HUES64 (cell line): ENCODE measurements at regions not wholly inside any gene's neighbourhood (a gene's known extent, or its start where the extent isn't known, plus 50 kb on each side); places are given as distances from the start of the nearest gene placed in this dataset.

ENCODE experiments used
- H3K27ac ChIP-seq: 2 replicates; pipeline ENCODE4 v1.7.0; 2013; ENCODE audit warnings: low read depth, low read length, inconsistent platforms
- H3K27me3 ChIP-seq: 2 replicates; pipeline ENCODE4 v1.6.1; 2013; ENCODE audit warnings: mild to moderate bottlenecking, low read length; ENCODE audit not compliant: insufficient read depth
- H3K36me3 ChIP-seq: 2 replicates; pipeline ENCODE4 v1.6.1; 2013; ENCODE audit warnings: mild to moderate bottlenecking, low read length; ENCODE audit not compliant: insufficient read depth
- H3K4me1 ChIP-seq: 2 replicates; pipeline ENCODE4 v1.6.1; 2013; ENCODE audit warnings: mild to moderate bottlenecking, low read length, moderate library complexity; ENCODE audit not compliant: insufficient read depth
- H3K4me3 ChIP-seq: 2 replicates; pipeline ENCODE4 v1.5.1; 2013; ENCODE audit warnings: mild to moderate bottlenecking, low read length, moderate library complexity
- H3K9ac ChIP-seq: 2 replicates; pipeline ENCODE4 v1.6.1; 2013; ENCODE audit warnings: mild to moderate bottlenecking, low read depth, low read length
- H3K9me3 ChIP-seq: 2 replicates; pipeline ENCODE4 v1.6.1; 2013; ENCODE audit warnings: low read depth, low read length; ENCODE audit not compliant: insufficient read depth
- WGBS: fragments of 150-250, 120-280 bp; methylation state at CpG from one replicate; pipeline ENCODE4 v1.1.7; 2013; ENCODE audit warnings: missing lambda C conversion rate; 5-methylcytosine and 5-hydroxymethylcytosine counted together

DNA sequence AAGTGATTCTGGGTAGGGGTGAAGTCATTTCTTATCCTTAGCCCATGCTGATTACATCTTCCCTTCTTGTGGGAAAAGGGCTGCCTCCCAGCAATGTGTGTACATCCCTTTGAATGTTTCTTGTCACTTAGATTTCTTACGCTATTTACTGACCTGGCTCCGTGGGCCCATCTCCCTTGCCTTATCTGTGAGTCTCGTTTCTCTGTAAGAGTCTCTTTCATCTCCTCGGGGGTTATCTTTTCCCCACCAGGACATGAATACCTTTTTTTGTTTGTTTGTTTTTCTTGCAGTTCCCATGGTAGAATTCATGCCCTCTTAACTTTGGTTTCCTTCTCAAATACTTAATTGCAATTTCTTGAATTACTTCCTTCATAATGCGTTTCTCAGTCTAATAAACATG, 107.7 kb downstream of the BAMBI start:
- H3K9me3 ChIP-seq: no peaks in the 10 kb centered on the region
- no peaks in the 10 kb centered on the region for H3K27me3 ChIP-seq
- no peak overlapping the region for H3K4me3 ChIP-seq
- peaks cover 10% of the 10 kb centered on the region for H3K4me1 ChIP-seq
- H3K36me3 ChIP-seq: no peaks in the 10 kb centered on the region
- H3K27ac ChIP-seq: no peak overlapping the region
- no peak overlapping the region for H3K9ac ChIP-seq
- WGBS: 37% methylated on average over 5 of the region's 5 CpGs

- Histone ChIP-seq H3K9me3 (no peaks in the 10 kb centered on the region), H3K36me3 (no peaks in the 10 kb centered on the region), H3K4me1 (peaks cover 10% of the 10 kb centered on the region), H3K4me3 (no peak overlapping the region), H3K27ac (no peak overlapping the region), H3K9ac (no peak overlapping the region), H3K27me3 (no peaks in the 10 kb centered on the region)
- WGBS: 97% methylated on average over 2 of the region's 2 CpGs
Measured at GRCh38 chr10:28788252-28788651, 110.9 kb downstream of the BAMBI start.

- H3K27ac ChIP-seq: no peak overlapping the region
- H3K27me3 ChIP-seq: no peaks in the 10 kb centered on the region
- H3K4me1 ChIP-seq: peaks cover 10% of the 10 kb centered on the region
- H3K9ac ChIP-seq: no peak overlapping the region
- no peaks in the 10 kb centered on the region for H3K9me3 ChIP-seq
- no peaks in the 10 kb centered on the region for H3K36me3 ChIP-seq
- WGBS: 97% methylated on average over 5 of the region's 5 CpGs
- H3K4me3 ChIP-seq: no peak overlapping the region
Measured at GRCh38 chr10:28788762-28789161, 111.4 kb downstream of the BAMBI start.

DNA sequence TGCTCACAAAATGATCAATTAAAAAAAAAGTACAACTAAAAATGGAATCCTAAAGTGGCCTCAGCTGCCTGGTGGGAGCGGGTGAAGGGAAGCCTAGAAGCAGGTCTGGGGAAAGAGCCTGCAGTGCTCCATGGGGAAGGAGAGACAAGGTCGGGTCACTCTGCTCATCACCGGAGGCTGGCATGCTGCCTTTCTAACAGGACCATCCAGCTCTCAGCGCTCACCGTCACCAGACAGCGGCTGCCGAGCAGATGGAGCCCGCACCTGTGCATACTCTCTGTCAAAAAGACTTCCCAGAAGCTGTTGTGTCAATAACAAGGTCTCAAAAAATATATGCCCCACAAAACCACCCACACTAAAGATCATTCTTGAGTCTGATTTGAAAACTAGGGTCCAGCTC, 112.8 kb downstream of the BAMBI start:
- Histone ChIP-seq H3K9me3 (no peaks in the 10 kb centered on the region), H3K36me3 (no peaks in the 10 kb centered on the region), H3K27me3 (no peaks in the 10 kb centered on the region), H3K27ac (no peak overlapping the region), H3K9ac (no peak overlapping the region), H3K4me1 (peaks cover 3% of the 10 kb centered on the region), H3K4me3 (no peak overlapping the region)
- WGBS: 93% methylated on average over 8 of the region's 8 CpGs

DNA sequence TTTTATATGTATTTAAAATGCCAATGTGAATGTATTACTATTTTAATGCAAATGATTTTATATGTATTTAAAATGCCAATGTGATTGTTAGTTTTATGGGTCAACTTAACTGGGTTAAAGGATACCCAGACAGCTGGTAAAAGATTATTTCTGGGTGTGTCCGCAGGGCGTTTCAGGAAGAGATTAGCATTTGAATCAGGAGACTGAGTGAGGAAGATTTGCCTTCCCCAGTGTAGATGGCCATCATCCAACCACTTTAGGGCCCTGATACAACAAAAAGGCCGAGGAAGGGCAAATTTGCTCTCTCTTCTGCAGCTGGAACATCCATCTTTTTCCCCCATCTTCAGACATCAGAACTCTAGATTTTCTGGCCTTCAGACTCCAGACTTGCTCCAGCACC, 116.2 kb downstream of the BAMBI start:
- no peak overlapping the region for H3K4me3 ChIP-seq
- peaks cover 5% of the 10 kb centered on the region for H3K4me1 ChIP-seq
- H3K9me3 ChIP-seq: no peaks in the 10 kb centered on the region
- no peaks in the 10 kb centered on the region for H3K36me3 ChIP-seq
- H3K27me3 ChIP-seq: no peaks in the 10 kb centered on the region
- H3K9ac ChIP-seq: no peak overlapping the region
- 47% methylated on average over 3 of the region's 3 CpGs for whole genome bisulfite sequencing
- H3K27ac ChIP-seq: no peak overlapping the region

DNA sequence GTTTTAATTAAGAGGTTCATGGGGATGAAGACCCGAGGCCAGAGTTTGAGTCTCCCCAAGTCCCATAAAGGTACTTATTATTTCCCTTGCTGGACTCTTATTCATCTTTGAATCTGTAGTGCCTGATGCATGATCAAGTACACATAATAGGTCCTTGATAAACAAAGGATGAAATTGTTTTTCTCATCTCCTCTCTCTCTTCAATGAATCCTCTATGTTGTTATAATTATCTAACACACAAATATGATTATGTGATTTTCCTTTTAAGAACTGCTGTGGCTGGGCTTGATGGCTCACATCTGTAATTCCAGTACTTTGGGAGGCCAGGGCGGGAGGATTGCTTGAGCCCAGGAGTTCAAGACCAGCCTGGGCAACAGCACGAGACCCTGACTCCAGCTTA, 117.7 kb downstream of the BAMBI start:
- Histone ChIP-seq H3K4me3 (no peak overlapping the region), H3K27me3 (no peaks in the 10 kb centered on the region), H3K9me3 (no peaks in the 10 kb centered on the region), H3K27ac (no peak overlapping the region), H3K9ac (no peak overlapping the region), H3K4me1 (peaks cover 7% of the 10 kb centered on the region), H3K36me3 (no peaks in the 10 kb centered on the region)
- 76% methylated on average over 3 of the region's 3 CpGs for WGBS

DNA sequence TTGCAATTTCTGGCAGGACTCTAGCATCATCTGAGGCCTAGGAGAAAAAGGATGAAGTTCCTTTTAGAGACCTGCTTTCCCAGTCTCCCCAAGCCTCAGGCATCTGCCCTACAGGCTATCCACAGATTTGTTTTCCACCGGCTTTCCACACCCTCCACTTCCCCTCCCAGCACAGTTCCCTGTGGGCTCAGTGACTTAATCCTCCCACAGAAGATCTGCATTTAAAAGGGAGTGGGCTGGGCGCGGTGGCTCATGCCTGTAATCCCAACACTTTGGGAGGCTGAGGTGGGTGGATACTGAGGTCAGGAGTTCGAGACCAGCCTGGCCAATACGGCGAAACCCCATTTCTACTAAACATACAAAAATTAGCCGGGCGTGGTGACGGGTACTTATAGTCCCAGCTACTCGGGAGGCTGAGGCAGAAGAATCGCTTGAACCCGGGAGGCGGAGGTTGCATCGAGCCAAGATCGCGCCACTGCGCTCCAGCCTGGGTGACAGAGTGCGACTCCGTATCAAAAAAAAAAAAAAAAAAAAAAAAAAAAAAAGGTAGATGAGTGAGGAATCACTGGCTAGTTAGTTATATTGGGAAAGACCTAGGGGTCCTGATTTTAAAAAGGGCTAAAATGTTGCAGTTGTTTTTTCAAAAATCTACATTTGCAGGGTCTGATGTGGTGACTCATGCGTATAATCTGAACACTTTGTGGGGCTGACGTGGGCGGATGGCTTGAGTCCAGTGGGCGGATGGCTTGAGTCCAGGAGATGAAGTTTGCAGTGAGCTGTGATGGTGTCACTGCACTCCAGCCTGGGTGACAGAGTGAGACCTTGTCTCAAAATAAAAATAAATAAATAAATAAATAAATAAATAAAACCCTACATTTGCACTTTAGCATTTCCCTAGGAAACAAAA, 119.5 kb downstream of the BAMBI start:
- Histone ChIP-seq H3K4me3 (no peak overlapping the region), H3K9me3 (no peaks in the 10 kb centered on the region), H3K27me3 (no peaks in the 10 kb centered on the region), H3K9ac (no peak overlapping the region), H3K36me3 (no peaks in the 10 kb centered on the region), H3K4me1 (peaks cover 7% of the 10 kb centered on the region), H3K27ac (no peak overlapping the region)
- WGBS: 92% methylated on average over 23 of the region's 23 CpGs

- H3K4me1 ChIP-seq: peaks cover 7% of the 10 kb centered on the region
- WGBS: 56% methylated on average over 2 of the region's 2 CpGs
- H3K27me3 ChIP-seq: no peaks in the 10 kb centered on the region
- H3K4me3 ChIP-seq: no peak overlapping the region
- no peaks in the 10 kb centered on the region for H3K36me3 ChIP-seq
- H3K9ac ChIP-seq: no peak overlapping the region
- H3K9me3 ChIP-seq: no peaks in the 10 kb centered on the region
- no peak overlapping the region for H3K27ac ChIP-seq
Measured at GRCh38 chr10:28797904-28798371, 120.6 kb downstream of the BAMBI start.

- 95% methylated on average over 4 of the region's 4 CpGs for WGBS
- Histone ChIP-seq H3K9ac (no peak overlapping the region), H3K9me3 (no peaks in the 10 kb centered on the region), H3K27me3 (no peaks in the 10 kb centered on the region), H3K4me1 (peaks cover 7% of the 10 kb centered on the region), H3K4me3 (no peak overlapping the region), H3K27ac (no peak overlapping the region), H3K36me3 (no peaks in the 10 kb centered on the region)
Measured at GRCh38 chr10:28798428-28798955, 121.2 kb downstream of the BAMBI start.

DNA sequence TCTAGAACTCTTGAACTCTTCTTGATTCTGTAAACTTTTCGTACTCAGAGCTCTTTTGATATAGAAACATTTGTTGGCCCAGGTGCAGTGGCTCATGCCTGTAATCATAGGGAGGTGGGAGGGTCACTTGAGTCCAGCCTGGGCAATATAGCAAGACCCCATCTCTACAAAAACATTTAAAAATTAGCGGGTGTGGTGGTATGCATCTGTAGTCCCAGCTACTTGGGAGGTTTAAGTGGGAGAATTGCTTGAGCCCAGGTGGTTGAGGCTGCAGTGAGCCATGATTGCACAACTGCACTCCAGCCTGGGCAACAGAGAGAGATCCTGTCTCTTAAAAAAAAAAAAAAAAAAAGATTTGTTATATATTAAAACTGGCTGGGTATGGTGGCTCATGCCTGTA, 121.6 kb downstream of the BAMBI start:
- H3K9me3 ChIP-seq: no peaks in the 10 kb centered on the region
- H3K27ac ChIP-seq: no peak overlapping the region
- H3K36me3 ChIP-seq: no peaks in the 10 kb centered on the region
- H3K4me1 ChIP-seq: peaks cover 7% of the 10 kb centered on the region
- no peaks in the 10 kb centered on the region for H3K27me3 ChIP-seq
- no peak overlapping the region for H3K4me3 ChIP-seq
- no peak overlapping the region for H3K9ac ChIP-seq
- 95% methylated on average over 2 of the region's 2 CpGs for WGBS

DNA sequence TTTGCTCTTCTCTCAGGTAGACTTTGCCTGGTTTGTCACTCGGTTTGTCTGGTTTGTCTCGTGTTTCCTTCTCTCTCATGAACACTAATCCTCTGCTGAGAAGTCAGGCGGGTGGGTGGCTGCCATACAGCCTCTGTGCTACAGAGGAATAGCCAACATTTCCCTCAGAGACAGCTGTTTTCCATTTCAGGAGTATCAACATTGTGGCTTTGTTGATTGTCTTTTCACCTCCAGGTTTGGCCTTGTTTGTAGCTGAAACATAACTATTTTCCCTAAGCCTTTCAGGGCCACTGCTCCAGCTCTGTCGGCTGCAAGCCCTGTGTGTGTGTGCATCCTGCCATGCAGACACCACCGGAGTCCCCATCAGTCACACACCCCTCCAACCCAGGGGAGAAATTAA, 122.8 kb downstream of the BAMBI start:
- no peaks in the 10 kb centered on the region for H3K9me3 ChIP-seq
- H3K27me3 ChIP-seq: no peaks in the 10 kb centered on the region
- H3K27ac ChIP-seq: no peak overlapping the region
- 73% methylated on average over 5 of the region's 5 CpGs for WGBS
- H3K4me3 ChIP-seq: no peak overlapping the region
- no peaks in the 10 kb centered on the region for H3K36me3 ChIP-seq
- peaks cover 7% of the 10 kb centered on the region for H3K4me1 ChIP-seq
- no peak overlapping the region for H3K9ac ChIP-seq
